ENCODE measurements at regions not wholly inside any gene's neighbourhood (a gene's known extent, or its start where the extent isn't known, plus 50 kb on each side); places are given as distances from the start of the nearest gene placed in this dataset.
"Not testable (repeated sequence)": the region's sequence is repeated elsewhere in the genome, so short reads cannot be mapped to it uniquely, and the experiment has no call there.

GRCh38 chr5:162684145-162684544 lies 616.6 kb downstream of the GABRG2 start:
- Histone ChIP-seq H3K9me3 (no peaks in the 10 kb centered on the region), H3K4me1 (no peaks in the 10 kb centered on the region), H3K27me3 (no peaks in the 10 kb centered on the region), H3K36me3 (no peaks in the 10 kb centered on the region), H3K27ac (replicated peaks in 1 of 4) (no peak overlapping the region), H3K4me3 (no peak overlapping the region)
- no peak for DNase-seq (ENCODE audit: extremely low spot score)
- intact Hi-C loops (cut with DNase I), result no loop called here
- 28% methylated on average over 3 of the region's 3 CpGs for WGBS
- no peak for TF ChIP-seq POLR2AphosphoS5 (IDR thresholded peaks at IDR 0.05)

- Histone ChIP-seq H3K36me3 (no peaks in the 10 kb centered on the region), H3K27me3 (no peaks in the 10 kb centered on the region), H3K4me3 (no peak overlapping the region), H3K4me1 (no peaks in the 10 kb centered on the region), H3K27ac (replicated peaks in 1 of 4) (no peak overlapping the region), H3K9me3 (no peaks in the 10 kb centered on the region)
- DNase-seq (ENCODE audit: extremely low spot score), result no peak
- intact Hi-C loops (cut with DNase I), result no loop called here
- WGBS, result 96% methylated on average over 15 of the region's 15 CpGs
- TF ChIP-seq CTCF (IDR thresholded peaks at IDR 0.05) (no peak), POLR2AphosphoS5 (IDR thresholded peaks at IDR 0.05) (no peak), EP300 (IDR thresholded peaks at IDR 0.05) (no peak), POLR2A (IDR thresholded peaks at IDR 0.05; ENCODE audit: low read depth) (no peak)
Observed at GRCh38 chr5:162685302-162685701, 617.7 kb downstream of the GABRG2 start.

- H3K27me3 ChIP-seq; H3K4me3 ChIP-seq; DNase-seq (ENCODE audit: extremely low spot score); intact Hi-C loops (cut with DNase I); H3K9me3 ChIP-seq; H3K36me3 ChIP-seq; H3K27ac ChIP-seq (replicated peaks in 1 of 4); H3K4me1 ChIP-seq: not testable (repeated sequence)
- 81% methylated on average over 5 of the region's 5 CpGs for WGBS
Observed at GRCh38 chr5:162696272-162696671, 628.7 kb downstream of the GABRG2 start.

- Histone ChIP-seq H3K9me3 (no peaks in the 10 kb centered on the region), H3K36me3 (no peaks in the 10 kb centered on the region), H3K4me3 (no peak overlapping the region), H3K4me1 (no peaks in the 10 kb centered on the region), H3K27ac (replicated peaks in 1 of 4) (no peak overlapping the region), H3K27me3 (no peaks in the 10 kb centered on the region)
- TF ChIP-seq CTCF (IDR thresholded peaks at IDR 0.05) (no peak), POLR2A (IDR thresholded peaks at IDR 0.05; ENCODE audit: low read depth) (no peak), EP300 (IDR thresholded peaks at IDR 0.05) (no peak)
- intact Hi-C loops (cut with DNase I), result no loop called here
- WGBS, result 74% methylated on average over 4 of the region's 4 CpGs
- DNase-seq (ENCODE audit: extremely low spot score), result no peak
Observed at GRCh38 chr5:162699361-162699760, 631.8 kb downstream of the GABRG2 start.

- 65% methylated on average over 2 of the region's 2 CpGs for WGBS
- TF ChIP-seq POLR2A (IDR thresholded peaks at IDR 0.05; ENCODE audit: low read depth) (no peak), EP300 (IDR thresholded peaks at IDR 0.05) (no peak), CTCF (IDR thresholded peaks at IDR 0.05) (no peak), POLR2AphosphoS5 (IDR thresholded peaks at IDR 0.05) (no peak)
- H3K27me3 ChIP-seq, result no peaks in the 10 kb centered on the region
Observed at GRCh38 chr5:162703914-162704313, 636.3 kb downstream of the GABRG2 start.

GRCh38 chr5:162711244-162711643 lies 643.7 kb downstream of the GABRG2 start:
- no peak for DNase-seq (ENCODE audit: extremely low spot score)
- intact Hi-C loops (cut with DNase I), result no loop called here
- H3K27ac ChIP-seq (replicated peaks in 1 of 4), result no peak overlapping the region
- WGBS, result 68% methylated on average over 4 of the region's 4 CpGs
- TF ChIP-seq POLR2A (IDR thresholded peaks at IDR 0.05; ENCODE audit: low read depth) (no peak), CTCF (IDR thresholded peaks at IDR 0.05) (no peak), EP300 (IDR thresholded peaks at IDR 0.05) (no peak), POLR2AphosphoS5 (IDR thresholded peaks at IDR 0.05) (no peak)
- no peaks in the 10 kb centered on the region for H3K36me3 ChIP-seq
- no peaks in the 10 kb centered on the region for H3K4me1 ChIP-seq
- H3K4me3 ChIP-seq, result no peak overlapping the region
- H3K9me3 ChIP-seq, result no peaks in the 10 kb centered on the region
- H3K27me3 ChIP-seq, result no peaks in the 10 kb centered on the region

More at GRCh38 chr5:162703914-162704313, 636.3 kb downstream of the GABRG2 start:
- Histone ChIP-seq H3K4me3 (no peak overlapping the region), H3K9me3 (no peaks in the 10 kb centered on the region), H3K27ac (replicated peaks in 1 of 4) (no peak overlapping the region), H3K4me1 (no peaks in the 10 kb centered on the region), H3K36me3 (no peaks in the 10 kb centered on the region)
- DNase-seq (ENCODE audit: extremely low spot score), result no peak
- intact Hi-C loops (cut with DNase I), result no loop called here
